Fibroblast of the conjunctiva (primary cell): ENCODE measurements at regions not wholly inside any gene's neighbourhood (a gene's known extent, or its start where the extent isn't known, plus 50 kb on each side); places are given as distances from the start of the nearest gene placed in this dataset.
A peak's percentile ranks its signal among the peaks of the same experiment; 100 is the strongest.
"Not testable (repeated sequence)": the region's sequence is repeated elsewhere in the genome, so short reads cannot be mapped to it uniquely, and the experiment has no call there.

Source experiments
- DNase-seq: peaks from one replicate; pipeline ENCODE4 v3.0.0-alpha.2; 2010; ENCODE audit warnings: low read depth

DNA sequence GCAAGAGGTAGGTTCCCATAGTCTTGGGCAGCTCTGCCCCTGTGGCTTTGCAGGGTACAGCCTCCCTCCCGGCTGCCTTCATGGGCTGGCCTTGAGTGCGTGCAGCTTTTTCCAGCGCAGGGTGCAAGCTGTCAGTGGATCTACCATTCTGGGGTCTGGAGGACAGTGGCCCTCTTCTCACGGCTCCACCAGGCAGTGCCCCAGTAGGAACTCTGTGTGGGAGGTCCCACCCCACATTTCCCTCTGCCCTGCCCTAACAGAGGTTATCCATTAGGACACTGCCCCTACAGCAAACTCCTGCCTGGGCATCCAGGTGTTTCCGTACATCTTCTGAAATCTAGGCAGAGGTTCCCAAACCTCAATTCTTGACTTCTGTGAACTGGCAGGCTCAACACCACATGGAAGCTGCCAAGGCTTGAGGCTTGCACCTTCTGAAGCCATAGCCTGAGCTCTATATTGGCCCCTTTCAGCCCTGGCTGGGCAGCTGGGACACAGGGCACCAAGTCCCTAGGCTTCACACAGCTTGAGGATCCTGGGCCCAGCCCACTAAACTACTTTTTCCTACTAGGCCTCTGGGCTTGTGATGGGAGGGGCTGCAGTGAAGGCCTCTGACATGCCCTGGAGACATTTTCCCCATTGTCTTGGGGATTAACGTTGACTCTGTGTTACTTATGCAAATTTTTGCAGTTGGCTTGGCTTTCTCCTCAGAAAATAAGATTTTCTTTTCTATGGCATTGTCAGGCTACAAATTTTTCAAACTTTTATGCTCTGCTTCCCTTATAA, 482.7 kb downstream of the CNTN3 start:
- not testable (repeated sequence) for DNase-seq

DNA sequence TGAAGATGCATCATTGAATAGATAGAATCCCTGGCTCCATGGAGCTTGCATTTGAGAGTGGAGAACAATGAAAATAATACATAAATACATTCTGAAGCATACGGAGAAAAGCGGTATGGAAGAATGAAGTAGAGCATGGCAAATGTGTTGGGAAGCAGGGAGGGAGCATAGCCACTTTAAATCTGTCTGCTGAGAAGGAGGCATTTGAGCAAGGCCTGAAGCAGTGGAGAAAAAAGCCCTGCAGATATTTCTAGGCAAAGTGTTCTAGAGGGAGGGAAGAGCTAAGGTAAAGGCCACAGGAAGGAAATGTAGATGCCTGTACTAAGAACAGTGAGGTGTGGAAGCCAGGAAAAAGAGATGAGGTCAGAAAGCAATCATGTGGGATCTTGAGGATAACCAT, 484.8 kb downstream of the CNTN3 start:
- no peak for DNase-seq

GRCh38 chr3:74129056-74129455, 485.4 kb downstream of the CNTN3 start:
- DNase-seq = no peak

- no peak for DNase-seq
Measured at GRCh38 chr3:74127256-74127655, 487.2 kb downstream of the CNTN3 start.

DNA sequence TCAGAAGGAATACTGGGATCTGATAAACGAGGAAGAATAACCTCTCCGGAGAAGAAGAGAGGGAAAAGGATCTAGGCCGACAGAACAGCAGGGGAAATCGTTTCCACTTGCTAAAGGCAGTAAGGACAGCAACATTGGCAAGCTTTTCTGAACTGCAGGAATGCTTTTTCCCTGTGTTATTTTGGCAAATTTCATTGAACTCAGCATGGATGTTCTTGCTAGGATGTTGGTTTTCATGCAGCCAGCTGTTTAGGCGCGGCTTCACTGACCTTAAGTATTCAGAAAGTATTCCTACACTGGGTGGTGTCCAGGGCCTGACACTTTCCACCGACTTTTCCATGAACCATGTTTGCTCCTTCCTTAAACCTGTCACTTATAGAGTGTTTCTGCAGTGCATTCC, 489.7 kb downstream of the CNTN3 start:
- DNase-seq = no peak

DNA sequence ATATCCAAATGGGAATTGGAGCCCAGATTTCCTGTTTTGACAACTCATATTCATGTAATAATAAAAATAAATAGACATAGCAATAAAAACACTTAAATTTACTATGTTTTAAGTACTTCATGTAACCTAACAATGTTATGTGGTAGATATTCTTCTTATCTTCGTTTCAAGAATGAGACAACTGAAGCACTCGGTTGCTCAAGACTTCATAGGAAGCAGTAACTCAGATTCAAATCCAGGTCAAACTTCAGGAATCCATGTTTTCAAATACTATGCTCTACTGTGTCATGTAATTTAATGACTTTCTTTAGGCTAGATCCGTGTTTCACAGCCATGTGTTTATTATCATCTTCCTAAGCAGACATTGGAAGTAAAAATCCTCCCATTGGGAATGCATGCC, 492.2 kb downstream of the CNTN3 start:
- no peak for DNase-seq

DNA sequence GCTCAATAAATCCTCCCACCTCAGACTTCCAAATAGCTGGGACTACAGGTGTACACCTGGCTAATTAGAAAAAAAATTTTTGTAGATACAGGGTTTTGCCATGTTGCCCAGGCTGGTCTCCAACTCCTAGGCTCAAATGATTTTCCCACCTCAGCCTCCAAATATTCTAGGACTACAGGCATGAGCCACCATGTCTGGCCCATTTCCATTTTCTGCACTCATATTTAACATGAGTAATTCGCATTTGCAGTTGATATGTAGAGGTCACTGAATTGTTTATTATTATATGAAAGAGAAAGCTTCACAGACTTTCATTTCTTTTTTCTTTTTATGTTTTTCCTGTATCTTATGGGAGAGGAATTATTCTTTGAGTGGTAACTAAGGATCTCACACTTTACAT, 492.7 kb downstream of the CNTN3 start:
- DNase-seq = no peak

- no peak for DNase-seq
Measured at GRCh38 chr3:74119221-74119620, 494.5 kb upstream of the PDZRN3 start.

GRCh38 chr3:74115906-74116305, 491.2 kb upstream of the PDZRN3 start:
- DNase-seq = no peak

DNA sequence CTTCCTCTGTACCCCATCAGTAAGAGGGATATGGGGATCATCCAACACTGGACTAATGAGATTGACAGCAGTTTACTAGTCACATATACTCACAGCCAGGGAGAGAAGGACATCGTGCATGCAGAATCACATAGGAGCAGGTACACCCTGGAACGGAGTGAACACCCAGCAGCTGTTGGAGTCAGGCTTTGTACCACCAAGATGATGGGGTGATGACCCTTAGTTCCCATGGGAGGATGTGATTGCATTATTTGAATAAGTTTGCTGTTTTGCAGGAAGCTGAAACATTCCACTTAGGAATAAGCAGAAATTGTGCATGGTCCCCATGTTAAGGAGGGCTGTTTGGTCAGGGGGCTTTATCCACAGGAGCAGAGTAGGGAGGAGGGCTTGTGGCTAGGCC, 482.7 kb upstream of the PDZRN3 start:
- no peak for DNase-seq

DNA sequence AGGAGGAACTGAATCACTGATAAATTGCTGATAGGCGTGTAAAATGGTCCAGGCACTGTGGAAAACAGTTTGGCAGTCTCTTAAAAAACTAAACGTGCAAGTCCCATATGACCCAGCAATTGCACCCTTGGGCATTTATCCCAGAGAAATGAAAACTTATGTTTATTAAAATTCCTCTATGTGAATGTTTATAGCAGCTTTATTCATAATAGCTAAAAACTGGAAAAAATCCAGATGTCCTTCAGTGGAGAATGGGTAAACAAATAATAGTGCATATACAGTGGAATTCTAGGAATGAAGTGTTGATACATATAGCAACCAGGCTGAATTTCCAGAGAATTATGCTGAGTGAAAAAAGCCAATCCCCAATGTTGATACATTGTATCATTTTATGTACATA, 482.2 kb upstream of the PDZRN3 start:
- DNase-seq = peak; percentile 2

- DNase-seq = no peak
Measured at GRCh38 chr3:74091204-74091603, 466.5 kb upstream of the PDZRN3 start.

DNA sequence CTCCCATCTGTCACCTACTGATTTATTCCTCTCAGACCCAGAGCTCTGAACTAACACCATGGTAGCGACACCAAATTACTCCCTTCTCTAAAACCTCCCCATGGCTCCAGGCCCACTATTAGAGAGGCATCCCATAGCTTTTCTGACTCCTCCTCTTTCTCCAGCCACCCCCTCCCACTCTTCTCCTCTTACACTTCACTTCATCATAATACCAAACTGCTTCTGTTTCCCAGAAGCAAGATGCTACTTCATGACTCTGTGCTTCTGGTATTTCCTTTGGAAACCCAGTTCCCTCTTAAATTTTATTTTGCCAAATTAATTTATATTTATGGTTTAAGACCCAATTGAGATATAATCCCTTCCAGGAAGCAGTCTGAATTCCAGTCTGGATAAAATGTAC, 465.1 kb upstream of the PDZRN3 start:
- DNase-seq = no peak

- no peak for DNase-seq
Measured at GRCh38 chr3:74080056-74080461, 455.3 kb upstream of the PDZRN3 start.

DNA sequence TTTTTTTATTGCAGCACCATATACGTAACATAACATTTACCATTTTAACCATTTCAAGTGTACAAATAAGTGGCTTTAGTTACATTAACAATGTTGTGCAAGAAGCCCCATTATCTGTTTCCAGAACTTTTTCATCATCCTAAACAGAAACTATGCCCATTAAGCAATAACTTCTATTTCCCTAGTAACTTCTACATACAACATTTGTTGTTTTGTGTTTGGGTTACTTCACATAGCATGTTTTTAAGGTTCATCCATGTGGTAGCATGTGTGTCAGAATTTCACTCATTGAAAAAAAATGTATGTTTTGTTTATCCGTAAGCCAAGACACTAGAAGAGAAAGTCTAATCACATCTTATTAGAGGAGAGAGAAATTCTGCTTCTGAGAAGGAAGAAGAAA, 450.5 kb upstream of the PDZRN3 start:
- DNase-seq = no peak

DNA sequence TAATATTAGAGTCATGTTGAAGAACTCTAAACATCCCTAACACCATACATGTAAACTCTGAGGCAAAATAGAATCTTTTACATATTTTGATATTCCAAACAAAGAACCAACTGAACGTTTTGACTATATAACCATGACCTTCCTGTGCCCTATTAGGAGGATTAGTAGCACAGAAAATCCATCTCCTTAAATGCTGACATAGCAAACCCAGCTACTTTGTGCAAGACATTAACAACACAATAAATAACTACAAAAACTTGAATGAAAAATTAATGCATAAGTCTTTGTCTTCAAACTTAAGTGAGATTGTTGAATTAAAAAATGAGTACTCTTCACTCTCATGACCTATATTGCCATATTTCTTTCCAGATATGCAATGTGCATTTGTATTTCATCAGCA, 450.0 kb upstream of the PDZRN3 start:
- DNase-seq = no peak

DNA sequence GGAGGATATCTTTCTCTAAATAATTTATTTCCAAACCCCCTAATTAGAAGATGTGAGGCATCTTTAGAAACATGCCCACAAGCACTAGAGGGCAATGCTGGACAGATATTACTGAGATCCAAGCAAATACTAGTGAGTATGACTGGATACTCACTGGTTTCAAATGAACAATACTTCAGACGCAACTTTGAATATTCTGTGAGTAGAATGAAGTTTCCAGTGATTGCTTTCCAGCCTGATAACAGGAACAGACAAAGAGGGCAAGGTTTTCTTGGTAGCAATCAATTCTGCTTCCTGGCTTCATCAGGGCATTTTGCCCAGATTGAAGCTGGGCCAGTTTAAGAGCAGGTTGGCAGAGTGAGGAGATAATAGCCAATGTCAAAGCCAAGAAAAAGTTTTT, 442.6 kb upstream of the PDZRN3 start:
- peak; percentile 22 for DNase-seq

DNA sequence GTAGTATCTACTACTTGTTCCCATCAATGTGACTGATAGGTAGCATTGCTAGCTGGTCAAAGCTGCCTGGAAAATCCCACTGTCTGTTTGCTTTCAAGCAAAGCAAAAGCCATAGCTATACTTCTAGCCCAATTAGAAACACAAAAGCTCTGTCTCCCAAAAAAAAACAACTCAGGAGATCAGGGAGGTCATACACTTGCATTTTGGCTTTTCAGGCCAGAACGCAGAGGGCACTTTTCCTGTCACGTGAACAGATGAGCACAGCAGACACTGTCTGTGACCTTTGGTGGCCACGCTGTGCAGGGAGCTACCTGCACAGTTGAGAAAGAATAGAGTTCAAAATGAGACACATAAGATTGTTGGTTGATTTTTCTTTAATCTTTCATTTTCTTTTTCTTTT, 441.7 kb upstream of the PDZRN3 start:
- no peak for DNase-seq

DNA sequence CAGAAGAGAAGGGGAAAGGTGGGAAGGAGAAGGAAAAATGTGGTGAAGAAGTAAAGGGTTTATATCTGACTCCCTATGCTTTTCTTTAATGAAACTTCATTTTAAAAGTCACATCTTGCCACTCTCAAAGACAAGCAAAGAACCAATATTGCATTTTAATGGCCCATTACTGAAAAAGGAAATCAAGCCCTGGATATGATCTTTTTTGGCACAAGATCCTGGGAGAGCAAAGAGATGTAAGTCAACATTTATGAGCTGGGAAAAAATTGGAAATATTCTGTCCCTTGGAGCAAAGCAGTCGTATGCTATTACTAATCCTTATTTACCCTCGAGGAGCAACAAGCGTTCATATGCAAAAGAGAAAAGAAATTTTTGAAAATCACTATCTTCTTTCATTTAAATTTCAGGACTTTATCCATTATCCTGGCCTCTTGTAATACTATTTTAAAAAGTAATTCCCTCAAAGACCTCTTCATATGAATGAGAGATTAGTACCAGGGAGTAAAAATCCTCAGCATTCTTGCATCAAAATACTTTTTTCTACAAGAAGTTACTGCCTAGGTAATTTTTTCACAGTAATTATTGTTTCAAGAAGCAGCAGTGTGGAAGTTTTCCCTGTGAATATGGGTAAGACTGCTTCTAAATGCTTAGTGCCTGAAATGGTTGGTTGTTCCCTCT, 435.3 kb upstream of the PDZRN3 start:
- DNase-seq = no peak

DNA sequence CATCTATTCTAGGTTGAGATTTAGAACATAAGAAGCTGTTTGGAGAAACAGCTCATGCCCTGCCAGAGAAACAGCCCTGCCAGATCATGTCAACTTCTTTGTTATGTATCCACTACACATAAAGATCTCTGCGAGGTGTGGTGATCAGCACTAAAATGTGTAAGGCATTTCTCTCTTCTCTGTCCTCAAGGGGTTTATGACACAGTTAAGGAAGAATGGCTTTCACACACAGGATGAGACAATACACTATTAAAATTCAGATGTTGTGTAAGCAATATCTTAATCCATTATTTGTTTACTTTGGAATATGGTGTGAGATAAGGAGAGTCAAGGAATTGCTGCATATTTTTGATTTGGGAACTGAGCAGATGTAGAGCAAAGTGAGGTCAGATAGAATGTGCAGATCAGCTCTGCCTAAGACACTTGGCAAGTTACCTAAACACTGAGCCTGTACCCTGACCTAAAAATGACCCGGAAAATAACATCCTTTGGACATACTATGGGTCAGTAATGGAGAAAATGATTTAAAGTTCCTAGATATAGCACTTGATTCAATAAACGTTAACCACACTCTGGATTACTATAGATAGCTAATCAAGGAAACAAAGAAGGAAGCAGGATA, 434.7 kb upstream of the PDZRN3 start:
- DNase-seq = no peak

DNA sequence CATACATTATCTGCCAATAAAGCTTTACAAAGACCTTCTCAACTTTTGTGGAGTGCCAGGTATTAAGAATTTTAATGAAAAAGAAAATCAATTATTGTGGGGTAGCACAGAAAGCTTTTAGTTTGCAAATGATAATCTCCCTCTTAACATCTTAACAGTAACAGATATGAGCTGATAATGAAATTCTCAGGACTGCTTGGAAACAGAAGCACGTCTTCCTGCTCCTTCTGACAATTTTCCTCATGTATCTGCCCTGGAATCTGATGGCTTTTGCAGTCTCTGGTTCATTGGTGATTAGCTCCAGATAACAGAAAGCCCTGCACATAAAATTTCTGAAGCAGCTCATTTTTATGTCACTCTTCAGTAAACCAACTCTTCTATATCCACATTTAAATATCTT, 432.4 kb upstream of the PDZRN3 start:
- DNase-seq = no peak

- no peak for DNase-seq
Measured at GRCh38 chr3:74055061-74055460, 430.3 kb upstream of the PDZRN3 start.

DNA sequence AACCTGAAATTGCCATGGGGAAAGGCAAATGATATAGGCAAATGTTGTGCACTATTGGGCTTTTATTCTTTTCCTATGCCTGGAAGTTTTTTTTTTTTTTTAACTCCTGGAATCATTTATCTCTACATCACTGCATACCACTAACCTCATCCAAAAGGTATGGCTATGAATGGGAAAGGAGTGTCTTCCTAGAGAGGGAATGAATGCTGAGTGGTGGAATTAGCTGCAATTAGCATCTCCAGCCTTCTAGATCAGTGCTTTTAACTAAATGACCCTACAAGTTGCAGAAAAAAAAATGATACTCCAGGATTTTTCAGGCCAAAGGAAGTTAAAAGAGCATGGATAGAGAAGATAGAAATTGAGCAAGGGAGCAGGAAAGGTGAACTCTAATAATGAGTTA, 429.8 kb upstream of the PDZRN3 start:
- no peak for DNase-seq
